GM12892 (cell line): ENCODE measurements at regions not wholly inside any gene's neighbourhood (a gene's known extent, or its start where the extent isn't known, plus 50 kb on each side); places are given as distances from the start of the nearest gene placed in this dataset.
"Not testable (repeated sequence)": the region's sequence is repeated elsewhere in the genome, so short reads cannot be mapped to it uniquely, and the experiment has no call there.

Source experiments
- POLR2A ChIP-seq: IDR thresholded peaks from 2 replicates; pipeline ENCODE4 v1.6.1; 2011; ENCODE audit warnings: low read depth, low read length, control low read depth
- POLR2AphosphoS5 ChIP-seq: IDR thresholded peaks from 2 replicates; pipeline ENCODE4 v1.6.1; 2011; ENCODE audit warnings: low read depth, low read length, control low read depth
- TAF1 ChIP-seq: IDR thresholded peaks from 2 replicates; pipeline ENCODE4 v1.6.1; 2011; ENCODE audit warnings: low read depth, mild to moderate bottlenecking, control low read depth, low read length, borderline replicate concordance

DNA sequence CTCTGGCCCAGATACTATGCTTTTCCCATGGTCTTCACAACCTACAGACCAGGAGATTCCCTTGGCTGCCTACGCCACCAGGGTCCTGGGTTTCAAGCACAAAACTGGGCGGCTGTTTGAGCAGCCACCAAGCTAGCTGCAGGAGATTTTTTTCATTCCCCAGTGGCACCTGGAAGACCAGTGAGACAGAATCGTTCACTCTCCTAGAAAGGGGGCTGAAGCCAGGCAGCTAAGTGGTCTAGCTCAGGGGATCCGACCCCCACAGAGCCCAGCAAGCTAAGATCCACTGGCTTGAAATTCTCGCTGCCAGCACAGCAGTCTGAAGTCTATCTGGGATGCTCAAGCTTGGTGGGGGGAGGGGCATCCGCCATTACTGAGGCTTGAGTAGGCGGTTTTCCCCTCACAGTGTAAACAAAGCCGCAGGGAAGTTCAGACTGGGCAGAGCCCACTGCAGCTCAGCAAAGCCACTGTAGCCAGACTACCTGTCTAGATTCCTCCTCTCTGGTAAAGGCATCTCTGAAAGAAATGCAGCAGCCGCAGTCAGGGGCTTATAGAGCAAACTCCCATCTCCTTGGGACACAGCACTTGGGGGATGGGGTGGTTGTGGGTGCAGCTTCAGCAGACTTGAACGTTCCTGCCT lies 168.7 kb upstream of the ADAMTSL1 start:
- TF ChIP-seq TAF1, POLR2A, POLR2AphosphoS5: not testable (repeated sequence)
